Lung (tissue), 11 donors: ENCODE measurements at regions not wholly inside any gene's neighbourhood (a gene's known extent, or its start where the extent isn't known, plus 50 kb on each side); places are given as distances from the start of the nearest gene placed in this dataset.

Experiments used
- ATAC-seq: fragments of 200-7000 bp; cut with Tn5 transposase; one replicate; pipeline ENCODE4 v1.9.1; 2020; ENCODE audit warnings: moderate number of reproducible peaks; ENCODE audit not compliant: insufficient read depth, low FRiP score
- DNase-seq, 3 donors: peaks; one replicate each; pipeline ENCODE4 v3.0.0-alpha.2; 2013 to 2017
- H3K27ac ChIP-seq, 2 donors: one replicate each; pipeline ENCODE4 v1.5.1; 2013; ENCODE audit warnings: mild to moderate bottlenecking in 2 of 2, moderate library complexity in 2 of 2, control low read depth in 1 of 2, inconsistent platforms in 1 of 2, low read depth in 1 of 2, low read length in 1 of 2
- H3K27me3 ChIP-seq, 3 donors: one replicate each; pipeline ENCODE4 v1.5.1; 2013; ENCODE audit warnings: low read length in 2 of 3; ENCODE audit not compliant: control insufficient read depth in 3 of 3, insufficient read depth in 3 of 3
- H3K36me3 ChIP-seq, 4 donors: one replicate each; pipeline ENCODE4 v1.5.1; 2013; ENCODE audit warnings: low read length in 4 of 4, mild to moderate bottlenecking in 1 of 4, moderate library complexity in 1 of 4; ENCODE audit not compliant: control insufficient read depth in 4 of 4, insufficient read depth in 4 of 4
- H3K4me1 ChIP-seq, 5 donors: one replicate each; pipeline ENCODE4 v1.5.1; 2013; ENCODE audit warnings: low read length in 5 of 5, mild to moderate bottlenecking in 2 of 5, moderate library complexity in 1 of 5; ENCODE audit not compliant: control insufficient read depth in 5 of 5, insufficient read depth in 5 of 5
- H3K4me3 ChIP-seq: one replicate; pipeline ENCODE4 v1.5.1; 2013; ENCODE audit warnings: mild to moderate bottlenecking, control low read depth, moderate library complexity
- H3K9ac ChIP-seq, 2 donors: one replicate each; pipeline ENCODE4 v1.5.1; 2013; ENCODE audit warnings: low read length in 2 of 2, control low read depth in 1 of 2; ENCODE audit not compliant: insufficient read depth in 1 of 2
- H3K9me3 ChIP-seq, 4 donors: one replicate each; pipeline ENCODE4 v1.5.1; 2013; ENCODE audit warnings: low read length in 3 of 4, mild to moderate bottlenecking in 1 of 4, moderate library complexity in 1 of 4; ENCODE audit not compliant: control insufficient read depth in 4 of 4, insufficient read depth in 3 of 4
- CTCF ChIP-seq: IDR thresholded peaks from 2 replicates; pipeline ENCODE4 v1.5.1; 2012; ENCODE audit warnings: mild to moderate bottlenecking; ENCODE audit errors: control extremely low read depth, extremely low read depth
- WGBS, 2 donors: extraction: QIAGEN DNeasy Blood & Tissue Kit; methylation state at CpG; one replicate each; pipeline ENCODE4 v1.1.7; 2013; 5-methylcytosine and 5-hydroxymethylcytosine counted together
- donor health status: control.
- donor health status: control.
- donor health status: Bipolar disorder and iron deficiency.
- donor health status: healthy.
- donor health status: DM: yes; HTN: yes; CAD: no.

- peak; percentile 29 to 60 (median 43) for DNase-seq
- no peaks in the 10 kb centered on the region for H3K9me3 ChIP-seq
- ATAC-seq, result peak; percentile 66
- no peak overlapping the region for H3K4me3 ChIP-seq
- no peak overlapping the region for H3K27ac ChIP-seq
- WGBS, 2 donors, result 22 to 24% methylated on average over 30 of the region's 30 CpGs
- TF ChIP-seq CTCF, result peak; percentile 97
- H3K4me1 ChIP-seq, result peaks cover 0 to 6% (median 0%) of the 10 kb centered on the region in 5 donors
- no peak overlapping the region for H3K9ac ChIP-seq
- peaks cover 0 to 3% (median 0%) of the 10 kb centered on the region in 3 donors for H3K27me3 ChIP-seq
- H3K36me3 ChIP-seq, result no peaks in the 10 kb centered on the region
Measured at GRCh38 chr7:45259966-45260646, 102.5 kb downstream of the RAMP3 start.

DNA sequence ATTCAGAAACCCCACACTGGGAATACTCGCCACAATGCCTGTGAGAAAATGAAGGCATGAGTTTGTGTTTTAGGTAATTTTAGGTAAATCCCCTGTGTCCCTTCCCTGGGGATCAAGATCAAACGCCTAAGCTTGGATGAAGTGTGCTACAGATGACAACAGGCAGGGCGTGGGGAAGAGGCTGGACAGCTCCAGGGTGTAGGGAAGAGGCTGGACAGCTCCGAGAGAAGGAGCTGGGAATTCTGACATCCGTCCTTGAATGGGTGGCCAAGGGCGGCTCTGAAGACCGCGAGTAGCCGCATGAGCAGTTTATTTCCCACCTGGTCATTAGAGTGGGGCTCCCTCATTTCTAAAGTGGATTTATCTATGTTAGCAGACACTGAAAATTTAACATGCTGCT, 109.7 kb downstream of the RAMP3 start:
- DNase-seq (peak in 2 of 3 donors; percentile 2 to 22), ATAC-seq (no peak)
- no peak for TF ChIP-seq CTCF
- peaks cover 0 to 3% (median 0%) of the 10 kb centered on the region in 5 donors for H3K4me1 ChIP-seq
- no peak overlapping the region for H3K4me3 ChIP-seq
- no peak overlapping the region for H3K9ac ChIP-seq
- H3K27me3 ChIP-seq, result no peaks in the 10 kb centered on the region
- H3K27ac ChIP-seq, result no peak overlapping the region
- 51 to 67% methylated on average over 9 of the region's 9 CpGs for WGBS, 2 donors
- H3K36me3 ChIP-seq, result no peaks in the 10 kb centered on the region
- H3K9me3 ChIP-seq, result no peaks in the 10 kb centered on the region

DNA sequence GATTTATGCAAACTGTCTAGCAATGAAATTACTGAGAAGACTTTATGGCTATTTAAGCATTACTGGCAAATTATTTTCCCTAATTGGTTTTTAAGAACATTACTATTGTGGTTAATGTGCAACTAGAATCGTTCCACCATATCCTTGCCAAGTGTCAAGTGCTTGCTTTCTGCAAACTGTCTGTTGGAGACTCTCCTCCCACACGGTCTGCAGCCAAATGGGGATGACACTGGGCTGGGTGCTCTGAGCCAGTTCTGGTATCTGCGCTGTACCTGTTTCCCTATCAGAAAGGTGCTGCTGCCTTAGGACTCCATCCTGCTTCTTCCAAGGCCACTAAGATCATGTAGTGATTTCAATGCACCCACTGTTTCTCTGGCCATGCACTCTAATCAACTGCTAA, 110.4 kb downstream of the RAMP3 start:
- TF ChIP-seq CTCF, result no peak
- Histone ChIP-seq H3K27ac (no peak overlapping the region), H3K9me3 (no peaks in the 10 kb centered on the region), H3K36me3 (no peaks in the 10 kb centered on the region), H3K27me3 (no peaks in the 10 kb centered on the region), H3K4me1 (peaks cover 0 to 3% (median 0%) of the 10 kb centered on the region in 5 donors), H3K9ac (no peak overlapping the region), H3K4me3 (no peak overlapping the region)
- 66 to 80% methylated on average over 3 of the region's 3 CpGs for WGBS, 2 donors
- no peak for DNase-seq
- ATAC-seq, result no peak

DNA sequence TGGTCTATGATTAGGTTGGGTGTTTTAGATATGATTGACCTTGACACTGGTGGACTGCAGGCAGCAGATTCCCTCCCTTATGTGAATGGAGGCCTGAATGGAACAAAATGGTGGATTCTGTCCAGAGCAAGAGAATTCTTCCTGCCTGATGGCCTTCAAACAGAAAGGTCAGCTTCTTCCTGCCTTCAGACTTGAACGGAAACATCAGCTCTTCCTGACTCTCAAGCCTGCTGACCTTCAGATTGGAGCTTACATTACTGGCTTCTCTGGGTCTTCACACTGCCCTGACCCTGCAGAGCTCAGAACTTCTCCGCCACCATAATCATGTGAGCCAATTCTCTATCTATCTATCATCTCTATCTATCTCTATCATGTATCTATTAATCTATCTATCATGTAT, 111.6 kb downstream of the RAMP3 start:
- 76 to 91% methylated on average over 2 of the region's 2 CpGs for WGBS, 2 donors
- ATAC-seq (no peak), DNase-seq (no peak)
- Histone ChIP-seq H3K36me3 (no peaks in the 10 kb centered on the region), H3K27me3 (no peaks in the 10 kb centered on the region), H3K4me3 (no peak overlapping the region), H3K27ac (no peak overlapping the region), H3K4me1 (peaks cover 0 to 3% (median 0%) of the 10 kb centered on the region in 5 donors), H3K9ac (no peak overlapping the region), H3K9me3 (no peaks in the 10 kb centered on the region)
- no peak for TF ChIP-seq CTCF
